GM12878 (cell line): ENCODE measurements at regions not wholly inside any gene's neighbourhood (a gene's known extent, or its start where the extent isn't known, plus 50 kb on each side); places are given as distances from the start of the nearest gene placed in this dataset.

Experiments
- ATAC-seq: fragments of 200-7000 bp; cut with Tn5 transposase; 3 replicates; pipeline ENCODE4 v1.9.1; 2020; ENCODE audit warnings: mild to moderate bottlenecking, moderate library complexity
- BruUV-seq: library from RNA; stranded (reverse); fragments of 400-500 nt; replicated peaks from 2 replicates; lab custom pipeline; 2021; lab: Mats Ljungman, UMichigan
- CTCF ChIA-PET: fragments of 300-600 bp; sonication (Branson Sonifier 250); formaldehyde crosslinking; extraction: SDS; loops from one replicate; lab custom pipeline; 2021; ENCODE audit warnings: inconsistent platforms; lab: Yijun Ruan, JAX
- POLR2A ChIA-PET: fragments of 350-600 bp; formaldehyde crosslinking; extraction: SDS; loops from one replicate; lab custom pipeline; 2021; ENCODE audit warnings: inconsistent platforms; lab: Charles Lee
- RAD21 ChIA-PET: fragments of 300-600 bp; sonication (Branson Sonifier 250); formaldehyde crosslinking; loops from one replicate; lab custom pipeline; 2023; ENCODE audit warnings: antibody characterized with exemption; ENCODE audit not compliant: unreplicated experiment; lab: Charles Lee
- SMC1A ChIA-PET: fragments of 300-600 bp; sonication (Branson Sonifier 250); formaldehyde crosslinking; loops from one replicate; lab custom pipeline; 2023; ENCODE audit not compliant: unreplicated experiment, uncharacterized antibody; lab: Charles Lee
- DNase-seq: peaks from one replicate; pipeline ENCODE4 v3.0.0-alpha.2; 2011; ENCODE audit warnings: low read depth, low spot score
- FAIRE-seq: peaks from 3 replicates; lab custom pipeline; 2011; peaks lifted over from hg19 to GRCh38; lab: Jason Lieb, UNC
- H2AFZ ChIP-seq: 2 replicates; pipeline ENCODE4 v1.6.0; 2011; ENCODE audit warnings: low read depth, low read length, control low read depth; ENCODE audit not compliant: control insufficient read depth
- H3K27ac ChIP-seq: 2 replicates; pipeline ENCODE4 v1.5.1; 2011; ENCODE audit warnings: control low read depth; ENCODE audit not compliant: control insufficient read depth, insufficient read depth
- H3K27me3 ChIP-seq, 2 experiments: replicated peaks in 1 of 2; 2 replicates each; pipeline versions ENCODE4 v1.6.0 to v1.6.1; 2011; ENCODE audit warnings: low read length in 1 of 2; ENCODE audit not compliant: control insufficient read depth in 2 of 2, insufficient read depth in 2 of 2
- H3K36me3 ChIP-seq, 2 experiments: 2 replicates each; pipeline ENCODE4 v1.5.1; 2011; ENCODE audit warnings: low read length in 1 of 2; ENCODE audit not compliant: control insufficient read depth in 2 of 2, insufficient read depth in 2 of 2
- H3K4me1 ChIP-seq: 2 replicates; pipeline ENCODE4 v1.6.1; 2011; ENCODE audit warnings: mild to moderate bottlenecking, low read length, moderate library complexity, mixed read lengths; ENCODE audit not compliant: control insufficient read depth, insufficient read depth
- H3K4me2 ChIP-seq: 2 replicates; pipeline ENCODE4 v1.6.0; 2011; ENCODE audit warnings: control low read depth; ENCODE audit not compliant: control insufficient read depth, insufficient read depth
- H3K4me3 ChIP-seq: fragments of 200-600 bp; sonication (generic); 2 replicates; pipeline ENCODE4 v1.5.1; 2016
- H3K79me2 ChIP-seq: 2 replicates; pipeline ENCODE4 v1.6.0; 2011; ENCODE audit warnings: low read length; ENCODE audit not compliant: control insufficient read depth, insufficient read depth
- H3K9ac ChIP-seq: 2 replicates; pipeline ENCODE4 v1.8.0; 2011; ENCODE audit warnings: low read length, control low read depth, mixed read lengths; ENCODE audit not compliant: control insufficient read depth, insufficient read depth
- H3K9me3 ChIP-seq: replicated peaks from 3 replicates; pipeline ENCODE4 v1.5.1; 2011; ENCODE audit warnings: mild to moderate bottlenecking, low read length; ENCODE audit not compliant: control insufficient read depth, insufficient read depth
- H4K20me1 ChIP-seq: 2 replicates; pipeline ENCODE4 v1.6.0; 2011; ENCODE audit not compliant: control insufficient read depth, insufficient read depth
- ATF3 ChIP-seq: IDR thresholded peaks from 2 replicates; pipeline ENCODE4 v1.6.1; 2011; ENCODE audit warnings: low read depth, mild to moderate bottlenecking, low read length, moderate library complexity, borderline replicate concordance; ENCODE audit errors: extremely low read depth
- BCL11A ChIP-seq: IDR thresholded peaks from 2 replicates; pipeline ENCODE4 v1.6.1; 2011; ENCODE audit warnings: low read depth, low read length
- BRCA1 ChIP-seq: IDR thresholded peaks from 2 replicates; pipeline ENCODE4 v1.6.1; 2011; ENCODE audit warnings: low read depth, low read length, improper control_type of control experiment
- EED ChIP-seq: sonication (generic); IDR thresholded peaks from 2 replicates; pipeline ENCODE4 v1.6.1; 2016; ENCODE audit warnings: antibody characterized with exemption, low read depth
- EP300 ChIP-seq, 2 experiments: fragments of 150-350 bp in 1 of 2; IDR thresholded peaks; 2 replicates each; pipeline ENCODE4 v1.6.1; 2011 to 2012; ENCODE audit warnings: low read depth in 2 of 2, low read length in 2 of 2, borderline replicate concordance in 1 of 2, improper control_type of control experiment in 1 of 2, inconsistent platforms in 1 of 2; ENCODE audit not compliant: control insufficient read depth in 1 of 2
- GABPA ChIP-seq: IDR thresholded peaks from 2 replicates; pipeline ENCODE4 v1.6.1; 2014; ENCODE audit warnings: antibody characterized with exemption, low read depth, mild to moderate bottlenecking, inconsistent platforms
- NFYB ChIP-seq: IDR thresholded peaks from 2 replicates; pipeline ENCODE4 v1.6.1; 2011; ENCODE audit warnings: low read depth, mild to moderate bottlenecking, low read length, improper control_type of control experiment, moderate library complexity; ENCODE audit not compliant: insufficient read depth
- SUZ12 ChIP-seq: fragments of 200-600 bp; sonication (generic); IDR thresholded peaks from one replicate; pipeline ENCODE4 v1.6.1; 2018; ENCODE audit warnings: antibody characterized with exemption, mild to moderate bottlenecking; ENCODE audit not compliant: unreplicated experiment
- TBL1XR1 ChIP-seq: IDR thresholded peaks from 2 replicates; pipeline ENCODE4 v1.6.1; 2012; ENCODE audit warnings: low read depth, low read length, improper control_type of control experiment
- WGBS: methylation state at CpG from one replicate; pipeline ENCODE4 v1.1.6; 2016; ENCODE audit warnings: low lambda C conversion rate; ENCODE audit not compliant: insufficient replicate concordance, insufficient coverage; ENCODE audit errors: missing lambda C conversion rate; 5-methylcytosine and 5-hydroxymethylcytosine counted together
- in situ Hi-C: fragments of 300-500 bp; cut with MboI; formaldehyde crosslinking; loops from 9 replicates; pipeline ENCODE4 v1.14.3; 2018; ENCODE audit warnings: mixed read lengths
- intact Hi-C: fragments of 100-400 bp; cut with micrococcal nuclease; formaldehyde crosslinking; loops from one replicate; pipeline ENCODE4 v1.14.2; 2022; ENCODE audit not compliant: unreplicated experiment
- TF ChIP-seq, protein P1 (sequence below): fragments of 450-650 bp; conservative IDR thresholded peaks from 2 replicates; pipeline ENCODE4 v1.6.1; 2017; ENCODE audit warnings: mild to moderate bottlenecking, moderate library complexity
- TF ChIP-seq, protein P2 (sequence below): fragments of 450-650 bp; IDR thresholded peaks from 2 replicates; pipeline ENCODE4 v1.6.1; 2018; ENCODE audit warnings: borderline replicate concordance, mild to moderate bottlenecking; ENCODE audit not compliant: partially characterized antibody

DNA sequence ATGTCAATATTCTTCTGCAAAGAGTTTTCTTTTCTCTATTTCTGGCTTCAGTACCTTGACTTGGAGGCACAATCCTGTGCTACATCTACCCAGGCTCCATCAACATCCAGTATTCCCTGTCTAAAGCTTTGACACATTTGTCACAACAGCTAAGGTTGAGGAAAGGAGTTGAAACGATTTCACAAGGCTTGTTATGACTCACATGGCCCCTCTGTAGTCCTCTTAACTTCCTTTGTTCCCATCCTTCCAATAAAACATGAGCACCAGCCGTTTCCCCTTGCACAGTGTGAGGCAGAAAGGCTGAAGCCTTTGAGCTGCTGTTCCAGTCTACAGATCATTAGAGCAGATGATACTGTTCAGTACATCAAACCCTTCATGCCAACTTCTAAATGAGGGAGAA is 163.0 kb upstream of the TMCO5A start:
- no peak overlapping the region for H2AFZ ChIP-seq
- intact Hi-C loops, result no loop called here
- no peak overlapping the region for H3K9ac ChIP-seq
- FAIRE-seq, result no peak
- SMC1A ChIA-PET, result interaction anchor here (2.3 kb wide), 1 partner anchor 10 kb away, joined by 6 read pairs; no protein-coding TSS in a partner anchor
- ATAC-seq, result no peak
- in situ Hi-C loops, result no loop called here
- H3K9me3 ChIP-seq, result no peaks in the 10 kb centered on the region
- no peak overlapping the region for H3K4me3 ChIP-seq
- WGBS, result 2% methylated on average over 2 of the region's 2 CpGs
- H3K27ac ChIP-seq, result no peak overlapping the region
- no peaks in the 10 kb centered on the region for H3K4me1 ChIP-seq
- no peaks in the 10 kb centered on the region for H4K20me1 ChIP-seq
- TF ChIP-seq, protein P1, sequence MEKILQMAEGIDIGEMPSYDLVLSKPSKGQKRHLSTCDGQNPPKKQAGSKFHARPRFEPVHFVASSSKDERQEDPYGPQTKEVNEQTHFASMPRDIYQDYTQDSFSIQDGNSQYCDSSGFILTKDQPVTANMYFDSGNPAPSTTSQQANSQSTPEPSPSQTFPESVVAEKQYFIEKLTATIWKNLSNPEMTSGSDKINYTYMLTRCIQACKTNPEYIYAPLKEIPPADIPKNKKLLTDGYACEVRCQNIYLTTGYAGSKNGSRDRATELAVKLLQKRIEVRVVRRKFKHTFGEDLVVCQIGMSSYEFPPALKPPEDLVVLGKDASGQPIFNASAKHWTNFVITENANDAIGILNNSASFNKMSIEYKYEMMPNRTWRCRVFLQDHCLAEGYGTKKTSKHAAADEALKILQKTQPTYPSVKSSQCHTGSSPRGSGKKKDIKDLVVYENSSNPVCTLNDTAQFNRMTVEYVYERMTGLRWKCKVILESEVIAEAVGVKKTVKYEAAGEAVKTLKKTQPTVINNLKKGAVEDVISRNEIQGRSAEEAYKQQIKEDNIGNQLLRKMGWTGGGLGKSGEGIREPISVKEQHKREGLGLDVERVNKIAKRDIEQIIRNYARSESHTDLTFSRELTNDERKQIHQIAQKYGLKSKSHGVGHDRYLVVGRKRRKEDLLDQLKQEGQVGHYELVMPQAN, result no peak
- TF ChIP-seq ATF3 (no peak), EED (no peak), BCL11A (no peak), BRCA1 (no peak), EP300 (IDR thresholded peaks at IDR 0.05; ENCODE audit: borderline replicate concordance in 1 of 2, control insufficient read depth in 1 of 2, low read depth in 2 of 2, low read length in 2 of 2) (no peak), SUZ12 (no peak), GABPA (no peak), TBL1XR1 (no peak), NFYB (no peak)
- TF ChIP-seq, protein P2, sequence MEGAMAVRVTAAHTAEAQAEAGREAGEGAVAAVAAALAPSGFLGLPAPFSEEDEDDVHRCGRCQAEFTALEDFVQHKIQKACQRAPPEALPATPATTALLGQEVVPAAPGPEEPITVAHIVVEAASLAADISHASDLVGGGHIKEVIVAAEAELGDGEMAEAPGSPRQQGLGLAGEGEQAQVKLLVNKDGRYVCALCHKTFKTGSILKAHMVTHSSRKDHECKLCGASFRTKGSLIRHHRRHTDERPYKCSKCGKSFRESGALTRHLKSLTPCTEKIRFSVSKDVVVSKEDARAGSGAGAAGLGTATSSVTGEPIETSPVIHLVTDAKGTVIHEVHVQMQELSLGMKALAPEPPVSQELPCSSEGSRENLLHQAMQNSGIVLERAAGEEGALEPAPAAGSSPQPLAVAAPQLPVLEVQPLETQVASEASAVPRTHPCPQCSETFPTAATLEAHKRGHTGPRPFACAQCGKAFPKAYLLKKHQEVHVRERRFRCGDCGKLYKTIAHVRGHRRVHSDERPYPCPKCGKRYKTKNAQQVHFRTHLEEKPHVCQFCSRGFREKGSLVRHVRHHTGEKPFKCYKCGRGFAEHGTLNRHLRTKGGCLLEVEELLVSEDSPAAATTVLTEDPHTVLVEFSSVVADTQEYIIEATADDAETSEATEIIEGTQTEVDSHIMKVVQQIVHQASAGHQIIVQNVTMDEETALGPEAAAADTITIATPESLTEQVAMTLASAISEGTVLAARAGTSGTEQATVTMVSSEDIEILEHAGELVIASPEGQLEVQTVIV, result no peak
- RAD21 ChIA-PET, result no interaction called here
- no TSS peak for BruUV-seq
- DNase-seq, result no peak
- POLR2A ChIA-PET, result no interaction called here
- H3K4me2 ChIP-seq, result no peak overlapping the region
- CTCF ChIA-PET, result interaction anchor here (1.2 kb wide), 1 partner anchor 10 kb away, joined by 3 read pairs; no protein-coding TSS in a partner anchor
- H3K36me3 ChIP-seq, result no peaks in the 10 kb centered on the region
- no peaks in the 10 kb centered on the region for H3K27me3 ChIP-seq
- no peaks in the 10 kb centered on the region for H3K79me2 ChIP-seq
